Sigmoid colon (tissue), 4 donors: ENCODE measurements at regions not wholly inside any gene's neighbourhood (a gene's known extent, or its start where the extent isn't known, plus 50 kb on each side); places are given as distances from the start of the nearest gene placed in this dataset.

ENCODE experiments used
- EP300 ChIP-seq, 4 donors: sonication (generic); formaldehyde crosslinking; IDR thresholded peaks; one replicate each; pipeline ENCODE4 v1.6.1; 2017; ENCODE audit warnings: antibody characterized with exemption in 4 of 4
- POLR2AphosphoS5 ChIP-seq, 4 donors: sonication (generic); formaldehyde crosslinking; IDR thresholded peaks; one replicate each; pipeline ENCODE4 v1.6.1; 2017; ENCODE audit warnings: antibody characterized with exemption in 4 of 4
- TF ChIP-seq, protein P1 (sequence below), 4 experiments: fragments of 450-650 bp in 3 of 4; fragments of 200-600 bp in 1 of 4; IDR thresholded peaks; one replicate each; pipeline ENCODE4 v1.5.1; 2016 to 2019; ENCODE audit warnings: antibody characterized with exemption in 4 of 4, mild to moderate bottlenecking in 3 of 4, moderate library complexity in 2 of 4

DNA sequence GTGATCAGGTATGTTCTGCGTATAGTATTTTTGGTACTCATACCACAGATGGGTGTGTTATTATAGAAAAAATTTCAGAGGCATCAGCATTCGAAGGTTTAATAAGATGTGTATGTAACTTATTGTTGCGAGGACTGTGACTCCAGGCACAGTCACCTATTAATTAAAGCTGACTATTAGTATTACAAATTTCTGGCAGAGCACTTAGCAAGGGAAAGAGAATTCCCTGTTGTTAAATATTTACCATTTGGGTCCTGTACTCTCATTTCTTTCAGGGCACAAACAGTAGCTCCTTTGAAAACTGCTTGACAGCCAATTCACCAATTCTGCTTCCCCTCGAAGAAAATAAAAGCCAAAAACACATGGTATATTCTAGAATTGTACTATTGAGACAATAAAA, 653.8 kb downstream of the ELAVL2 start:
- TF ChIP-seq, protein P1, sequence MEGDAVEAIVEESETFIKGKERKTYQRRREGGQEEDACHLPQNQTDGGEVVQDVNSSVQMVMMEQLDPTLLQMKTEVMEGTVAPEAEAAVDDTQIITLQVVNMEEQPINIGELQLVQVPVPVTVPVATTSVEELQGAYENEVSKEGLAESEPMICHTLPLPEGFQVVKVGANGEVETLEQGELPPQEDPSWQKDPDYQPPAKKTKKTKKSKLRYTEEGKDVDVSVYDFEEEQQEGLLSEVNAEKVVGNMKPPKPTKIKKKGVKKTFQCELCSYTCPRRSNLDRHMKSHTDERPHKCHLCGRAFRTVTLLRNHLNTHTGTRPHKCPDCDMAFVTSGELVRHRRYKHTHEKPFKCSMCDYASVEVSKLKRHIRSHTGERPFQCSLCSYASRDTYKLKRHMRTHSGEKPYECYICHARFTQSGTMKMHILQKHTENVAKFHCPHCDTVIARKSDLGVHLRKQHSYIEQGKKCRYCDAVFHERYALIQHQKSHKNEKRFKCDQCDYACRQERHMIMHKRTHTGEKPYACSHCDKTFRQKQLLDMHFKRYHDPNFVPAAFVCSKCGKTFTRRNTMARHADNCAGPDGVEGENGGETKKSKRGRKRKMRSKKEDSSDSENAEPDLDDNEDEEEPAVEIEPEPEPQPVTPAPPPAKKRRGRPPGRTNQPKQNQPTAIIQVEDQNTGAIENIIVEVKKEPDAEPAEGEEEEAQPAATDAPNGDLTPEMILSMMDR (IDR thresholded peaks at IDR 0.05) = no peak
- TF ChIP-seq POLR2AphosphoS5 (IDR thresholded peaks at IDR 0.05) = no peak
- TF ChIP-seq EP300 (IDR thresholded peaks at IDR 0.05) = no peak
